ENCODE measurements at regions not wholly inside any gene's neighbourhood (a gene's known extent, or its start where the extent isn't known, plus 50 kb on each side); places are given as distances from the start of the nearest gene placed in this dataset.

DNA sequence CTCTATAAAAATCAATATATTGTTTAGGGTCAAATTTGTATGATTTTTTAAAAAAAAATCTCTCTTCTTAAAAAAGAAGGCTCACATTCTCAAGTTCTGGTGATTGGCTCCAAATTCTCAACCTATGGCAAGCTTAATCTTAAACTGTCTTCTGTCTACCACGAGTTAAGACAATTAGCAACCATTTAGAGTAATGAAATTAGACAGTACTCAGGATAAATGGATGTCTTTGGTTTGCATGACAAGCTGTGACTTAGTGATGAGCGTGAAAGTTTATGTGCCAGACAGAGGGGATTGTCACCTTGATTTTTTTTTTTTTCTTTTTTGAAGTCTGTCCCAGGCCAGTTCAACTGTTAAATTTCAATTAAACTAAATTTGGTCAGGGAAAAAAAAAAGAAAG lies 1632.3 kb downstream of the MAT2B start:
- TF ChIP-seq, protein P1, sequence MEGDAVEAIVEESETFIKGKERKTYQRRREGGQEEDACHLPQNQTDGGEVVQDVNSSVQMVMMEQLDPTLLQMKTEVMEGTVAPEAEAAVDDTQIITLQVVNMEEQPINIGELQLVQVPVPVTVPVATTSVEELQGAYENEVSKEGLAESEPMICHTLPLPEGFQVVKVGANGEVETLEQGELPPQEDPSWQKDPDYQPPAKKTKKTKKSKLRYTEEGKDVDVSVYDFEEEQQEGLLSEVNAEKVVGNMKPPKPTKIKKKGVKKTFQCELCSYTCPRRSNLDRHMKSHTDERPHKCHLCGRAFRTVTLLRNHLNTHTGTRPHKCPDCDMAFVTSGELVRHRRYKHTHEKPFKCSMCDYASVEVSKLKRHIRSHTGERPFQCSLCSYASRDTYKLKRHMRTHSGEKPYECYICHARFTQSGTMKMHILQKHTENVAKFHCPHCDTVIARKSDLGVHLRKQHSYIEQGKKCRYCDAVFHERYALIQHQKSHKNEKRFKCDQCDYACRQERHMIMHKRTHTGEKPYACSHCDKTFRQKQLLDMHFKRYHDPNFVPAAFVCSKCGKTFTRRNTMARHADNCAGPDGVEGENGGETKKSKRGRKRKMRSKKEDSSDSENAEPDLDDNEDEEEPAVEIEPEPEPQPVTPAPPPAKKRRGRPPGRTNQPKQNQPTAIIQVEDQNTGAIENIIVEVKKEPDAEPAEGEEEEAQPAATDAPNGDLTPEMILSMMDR (IDR thresholded peaks at IDR 0.05), result no peak
- no peak for TF ChIP-seq EZH2 (IDR thresholded peaks at IDR 0.05; ENCODE audit: borderline replicate concordance, insufficient read depth, low read depth, low read length, poor library complexity, severe bottlenecking)
